HL-60/S4 treated with phorbol 12-myristate 13-acetate at 8.2 ng/mL for 4 days and 3 days (cell line): ENCODE measurements at regions not wholly inside any gene's neighbourhood (a gene's known extent, or its start where the extent isn't known, plus 50 kb on each side); places are given as distances from the start of the nearest gene placed in this dataset.

ENCODE experiments used
- in situ Hi-C: fragments of 300-500 bp; cut with MboI; formaldehyde crosslinking; loops from 2 replicates; pipeline ENCODE4 v1.15.0; 2022; ENCODE audit warnings: low sequenced_read_pairs

DNA sequence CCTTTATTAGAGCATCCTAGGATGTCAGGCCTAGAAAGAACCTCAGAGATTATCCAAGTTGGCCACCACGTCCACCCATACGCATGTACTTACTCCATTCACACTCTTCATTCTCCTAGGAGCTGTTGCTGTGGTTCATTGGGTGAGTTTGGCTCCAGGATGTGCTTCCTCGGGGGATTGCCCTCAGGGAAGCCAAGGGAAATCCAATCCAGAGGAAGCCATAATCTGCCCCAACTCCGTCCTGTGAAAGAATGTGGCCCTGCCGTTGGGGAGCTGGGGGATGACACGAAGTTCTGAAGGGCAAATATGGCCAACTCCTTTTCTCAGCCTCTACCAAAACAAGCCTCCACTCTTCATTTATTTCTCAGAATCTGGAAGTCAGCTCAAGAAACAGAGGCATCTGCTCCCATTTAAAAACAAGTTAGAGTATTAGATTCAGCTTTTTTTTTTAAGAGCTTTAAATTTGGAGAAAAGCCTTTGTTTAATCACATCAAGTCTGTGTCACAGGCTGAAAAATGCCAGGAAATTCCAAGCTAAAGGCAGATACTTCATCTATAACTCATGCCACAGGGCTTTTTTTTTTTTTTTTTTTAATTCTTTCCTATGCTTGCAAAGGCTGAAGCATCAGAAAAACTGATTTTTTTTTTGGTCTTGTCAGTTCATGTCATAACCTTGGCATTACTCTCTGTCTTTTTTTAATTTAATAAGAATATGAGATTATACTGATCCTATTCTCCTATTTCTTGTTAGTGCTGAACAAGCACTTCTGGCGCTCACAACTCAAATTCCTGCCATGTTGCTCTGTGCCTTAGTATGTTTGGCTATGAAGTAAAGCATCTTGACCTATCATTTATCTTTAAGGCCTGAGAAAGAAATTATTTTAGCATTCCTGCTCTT lies 480.9 kb upstream of the MARCKS start:
- in situ Hi-C loops, result no loop called here

DNA sequence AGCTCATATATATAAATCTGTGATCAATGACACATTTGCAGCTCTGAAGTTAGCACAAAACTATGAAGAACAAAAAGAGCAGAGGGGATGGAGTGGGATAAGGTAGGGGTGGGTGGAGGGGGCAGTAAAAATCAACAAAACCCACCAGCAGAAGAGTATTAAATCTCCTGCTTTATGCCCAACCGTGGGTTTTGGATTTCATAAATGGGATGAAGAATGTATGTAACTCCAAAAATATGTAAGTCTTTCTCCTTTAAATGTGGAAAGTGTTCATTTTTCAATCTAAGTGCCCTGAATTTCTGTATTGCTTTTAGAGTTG lies 480.3 kb upstream of the MARCKS start:
- in situ Hi-C loops, result no loop called here

DNA sequence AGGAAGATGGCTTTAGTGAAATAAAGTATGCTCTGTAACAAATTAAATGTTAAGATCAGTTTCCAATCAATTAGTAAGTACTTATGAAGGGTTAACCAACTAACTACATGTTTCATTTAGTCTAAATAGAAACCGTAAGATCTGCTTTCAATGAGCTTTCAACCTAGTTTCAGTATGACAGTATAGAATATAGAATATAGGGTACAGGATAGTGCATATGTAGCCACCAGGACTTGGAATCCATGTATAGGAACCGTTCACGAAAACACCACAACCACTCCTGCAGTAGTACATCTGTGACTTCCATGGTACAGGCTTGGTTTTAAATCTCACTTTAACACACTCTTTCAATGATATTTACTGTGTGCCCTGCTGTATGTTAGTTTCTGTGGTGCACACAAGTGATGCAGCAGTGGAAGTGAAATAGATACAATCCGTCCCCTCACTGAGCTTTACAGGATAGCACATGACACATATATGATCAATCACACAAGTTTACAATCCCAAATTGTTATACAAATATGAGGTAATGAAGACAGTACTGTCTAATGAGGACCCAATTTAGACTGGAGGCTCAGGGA lies 479.7 kb upstream of the MARCKS start:
- in situ Hi-C loops, result no loop called here

DNA sequence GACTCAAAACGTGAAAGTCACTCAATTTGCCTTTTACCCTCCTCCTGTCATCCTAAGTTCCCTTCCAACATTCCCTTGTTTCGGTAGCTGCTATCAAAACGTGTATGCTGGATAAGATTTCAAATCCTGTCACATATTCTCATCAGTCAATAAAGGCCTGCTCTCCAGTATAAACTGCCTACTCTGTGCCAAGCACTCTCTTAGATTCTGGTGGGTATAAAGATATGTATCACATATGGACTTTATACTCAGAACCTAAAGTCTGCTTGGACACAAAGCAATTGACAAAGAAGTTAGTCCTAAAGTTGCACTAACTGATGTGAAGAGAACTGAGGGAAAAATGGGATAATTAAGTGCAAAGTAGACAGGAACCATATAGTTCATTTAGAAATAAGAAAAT lies 476.6 kb upstream of the MARCKS start:
- in situ Hi-C loops, result no loop called here

DNA sequence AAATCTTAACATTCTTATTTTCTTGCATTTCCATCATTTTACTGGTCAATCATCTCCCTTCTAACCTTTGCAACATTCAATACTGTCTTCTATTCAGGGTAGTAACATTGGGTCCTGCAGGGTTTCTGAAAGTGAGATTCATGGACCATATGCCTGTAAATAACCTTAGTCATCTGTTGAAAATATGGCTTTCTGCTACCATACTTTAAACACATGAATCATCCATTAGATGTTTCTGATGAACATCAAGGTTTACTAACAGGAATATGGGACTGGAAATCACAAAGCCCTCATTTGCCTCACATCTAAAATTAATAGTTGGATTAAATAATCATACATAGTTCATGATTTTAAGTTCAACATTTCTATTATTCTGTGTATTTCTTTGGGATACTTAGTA lies 475.9 kb upstream of the MARCKS start:
- in situ Hi-C loops, result no loop called here

DNA sequence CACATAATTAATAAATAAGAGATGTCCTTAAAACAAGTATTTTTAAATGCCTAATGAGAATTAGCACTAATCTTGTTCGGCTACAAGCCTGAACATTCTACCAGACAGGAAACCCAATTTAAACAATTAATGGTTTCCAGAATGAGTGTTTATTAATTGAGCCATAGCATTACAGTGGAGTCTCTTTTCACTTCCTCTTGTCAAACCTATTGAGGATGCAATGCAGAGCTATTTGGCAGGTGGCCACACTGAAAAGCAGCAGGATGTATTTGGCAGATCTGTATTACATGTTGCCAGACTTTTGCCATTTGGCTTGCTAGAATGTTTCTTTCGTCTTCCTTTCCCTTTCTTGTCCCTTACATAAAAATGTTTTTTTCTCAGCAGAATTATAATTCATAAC lies 475.2 kb upstream of the MARCKS start:
- in situ Hi-C loops, result no loop called here

DNA sequence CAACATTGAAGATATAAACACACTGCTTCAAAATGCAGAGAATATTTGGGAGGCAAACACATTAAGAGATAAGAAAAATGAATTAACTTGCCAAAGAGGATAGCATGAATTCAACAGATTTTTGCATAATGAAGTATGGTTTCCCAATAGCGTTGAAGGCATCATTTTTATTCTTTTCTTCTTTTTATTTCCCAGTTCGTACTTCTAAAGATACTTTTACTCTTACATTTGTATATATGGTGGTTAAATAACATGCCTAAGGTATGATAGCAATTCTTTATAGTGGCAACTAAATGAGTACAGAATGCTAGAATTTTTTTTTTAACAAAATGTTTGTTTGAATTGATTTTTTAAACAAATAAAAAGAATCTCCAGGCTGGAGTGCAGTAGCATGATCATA lies 473.4 kb upstream of the MARCKS start:
- in situ Hi-C loops, result no loop called here

DNA sequence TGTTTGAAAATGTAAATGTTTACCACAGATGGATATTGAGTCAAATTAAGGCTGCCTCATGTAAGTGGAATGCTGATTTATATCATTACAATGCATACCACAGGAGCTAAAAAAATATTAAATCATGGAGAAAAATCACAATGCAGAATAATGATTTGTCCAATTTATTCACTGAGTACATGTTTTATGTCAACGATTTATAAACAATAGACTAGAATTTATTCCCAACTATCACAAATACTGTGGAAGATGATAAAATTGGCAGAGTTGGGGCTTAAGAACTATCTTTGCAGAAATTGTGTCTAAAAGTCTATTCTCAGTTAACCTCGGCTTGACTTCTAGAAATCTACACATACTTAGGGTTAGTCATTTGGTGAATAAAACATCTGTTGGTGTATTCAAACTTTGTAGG lies 472.1 kb upstream of the MARCKS start:
- in situ Hi-C loops, result no loop called here

DNA sequence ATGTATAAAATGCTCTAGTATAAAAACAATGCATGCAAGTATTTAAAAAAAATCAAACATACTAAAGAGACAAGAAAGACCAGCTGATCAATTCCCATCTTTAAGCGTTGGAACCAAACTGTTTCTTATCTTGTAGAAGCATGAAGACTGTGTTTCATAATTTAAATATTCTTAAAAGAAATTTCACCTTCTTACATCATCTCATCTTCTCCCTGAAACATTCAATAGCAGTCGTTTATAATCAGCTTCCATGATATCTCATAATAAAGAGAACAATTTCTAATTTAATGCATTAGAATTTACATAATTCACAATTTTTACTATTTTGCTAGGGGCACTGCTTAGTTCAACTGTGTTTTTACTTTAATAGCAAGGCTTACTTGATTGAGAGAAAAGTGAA lies 468.1 kb upstream of the MARCKS start:
- in situ Hi-C loops, result no loop called here

DNA sequence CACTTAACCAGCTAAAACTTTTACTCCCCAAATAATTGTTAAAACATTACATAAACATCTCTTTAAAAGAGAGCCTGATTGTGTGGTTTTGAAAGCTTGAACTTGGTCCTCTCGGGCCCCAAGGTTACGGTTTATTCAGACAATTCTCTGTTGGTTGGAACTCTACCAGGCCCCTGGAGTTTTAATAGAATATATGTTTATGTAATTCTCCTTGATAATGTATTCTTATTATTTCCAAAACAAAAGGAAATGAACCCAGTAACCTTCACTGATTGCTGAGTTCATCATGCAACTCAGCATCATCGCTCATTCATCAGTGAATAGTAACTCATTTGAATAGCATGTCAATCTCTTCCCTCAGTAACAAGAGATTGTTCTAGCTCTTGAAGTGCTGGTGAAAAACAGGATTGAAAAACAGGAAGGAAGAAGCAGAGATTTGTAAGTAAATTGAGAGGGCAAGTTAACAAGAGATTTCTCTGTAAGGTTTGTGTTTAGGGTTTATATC lies 464.5 kb upstream of the MARCKS start:
- in situ Hi-C loops, result no loop called here

DNA sequence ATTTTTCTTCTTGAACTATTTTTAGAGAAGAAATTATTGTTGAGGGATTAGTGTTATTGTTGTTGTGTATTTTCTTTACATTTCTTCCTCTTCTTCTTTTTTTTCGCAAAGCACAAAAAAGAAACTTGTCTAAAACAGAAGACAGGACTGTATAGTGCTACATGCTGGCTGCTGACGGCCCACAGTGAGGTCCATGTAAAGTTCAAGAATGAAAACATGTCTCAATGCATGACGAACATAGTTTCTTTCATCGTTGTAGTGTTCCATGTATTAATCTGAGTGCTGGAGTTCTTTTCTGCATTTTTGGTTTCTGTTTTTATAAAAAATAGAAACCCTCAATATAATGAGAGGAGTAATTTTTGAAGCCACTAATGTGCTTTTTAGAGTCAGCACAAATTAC lies 462.9 kb upstream of the MARCKS start:
- in situ Hi-C loops, result no loop called here

DNA sequence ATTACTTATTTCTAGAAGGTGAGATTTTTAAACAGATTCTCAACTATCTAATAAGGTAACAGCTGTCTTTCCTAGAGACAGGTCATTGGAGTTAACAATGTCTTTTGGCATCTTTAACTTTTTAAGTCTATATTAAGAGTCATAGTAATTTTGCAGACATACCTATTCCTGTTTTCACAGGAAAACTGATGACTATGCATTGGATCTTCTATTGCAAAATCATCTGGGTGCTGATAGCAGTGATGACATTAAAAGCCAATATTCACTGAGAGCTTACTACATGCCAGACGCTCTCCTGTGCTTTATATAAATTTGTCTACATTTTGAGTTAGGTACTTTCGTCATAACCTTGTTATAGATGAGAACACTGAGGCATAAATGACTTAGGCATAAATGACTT lies 462.4 kb upstream of the MARCKS start:
- in situ Hi-C loops, result no loop called here

DNA sequence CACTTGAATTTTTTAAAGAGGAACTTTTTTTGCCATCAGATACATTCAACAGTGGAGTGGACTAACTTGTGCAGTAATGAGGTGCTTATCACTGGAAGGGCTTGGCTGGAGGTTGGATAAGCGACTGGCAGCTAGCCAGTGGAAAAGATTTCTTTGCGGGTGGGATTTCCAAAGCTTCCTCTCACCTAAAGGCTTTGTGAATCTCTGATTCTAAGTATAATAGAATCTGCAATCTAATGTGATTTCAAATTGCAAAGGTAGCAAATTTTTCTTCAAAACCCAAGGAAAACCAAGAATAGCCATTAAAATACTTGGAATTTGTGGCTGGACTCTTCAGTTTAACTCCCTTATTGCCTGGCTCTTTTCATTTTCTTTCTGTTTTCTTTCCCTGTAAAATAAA lies 460.4 kb upstream of the MARCKS start:
- in situ Hi-C loops, result no loop called here

DNA sequence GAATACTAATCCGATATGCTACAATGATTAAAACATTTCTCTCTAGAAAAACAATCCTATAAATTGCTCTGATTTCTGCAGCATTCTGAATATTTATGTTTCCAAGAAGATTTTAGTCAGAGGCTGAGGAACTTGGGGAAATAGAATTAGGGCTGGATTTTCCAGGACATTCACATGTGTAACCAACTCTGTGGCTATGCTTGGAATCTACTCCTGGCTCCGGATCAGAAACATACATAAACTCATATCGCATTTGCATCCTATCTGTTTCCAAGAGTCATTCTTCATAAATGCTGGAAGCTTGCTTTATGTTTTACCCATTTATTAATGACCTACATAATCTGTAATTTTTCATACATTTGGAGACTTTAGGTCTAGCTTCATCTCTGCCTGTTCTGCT lies 459.9 kb upstream of the MARCKS start:
- in situ Hi-C loops, result no loop called here

DNA sequence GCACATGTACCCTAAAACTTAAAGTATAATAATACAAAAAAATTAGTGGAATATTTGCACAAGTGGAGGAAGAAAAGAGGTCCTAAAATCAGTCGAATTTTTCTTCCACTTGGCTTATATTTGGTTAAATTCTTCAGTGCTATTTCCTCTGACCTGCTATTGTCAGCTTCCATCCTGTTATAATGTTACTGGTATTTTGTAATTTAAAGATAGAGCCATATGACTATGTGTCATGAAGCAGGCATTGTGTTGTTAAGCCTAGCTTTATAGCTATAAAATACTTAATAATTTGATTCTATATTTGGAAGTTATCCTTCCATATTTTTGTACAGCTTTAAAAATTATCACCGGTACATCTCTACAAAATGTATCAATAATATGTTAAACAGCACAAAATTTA lies 455.9 kb upstream of the MARCKS start:
- in situ Hi-C loops, result no loop called here

DNA sequence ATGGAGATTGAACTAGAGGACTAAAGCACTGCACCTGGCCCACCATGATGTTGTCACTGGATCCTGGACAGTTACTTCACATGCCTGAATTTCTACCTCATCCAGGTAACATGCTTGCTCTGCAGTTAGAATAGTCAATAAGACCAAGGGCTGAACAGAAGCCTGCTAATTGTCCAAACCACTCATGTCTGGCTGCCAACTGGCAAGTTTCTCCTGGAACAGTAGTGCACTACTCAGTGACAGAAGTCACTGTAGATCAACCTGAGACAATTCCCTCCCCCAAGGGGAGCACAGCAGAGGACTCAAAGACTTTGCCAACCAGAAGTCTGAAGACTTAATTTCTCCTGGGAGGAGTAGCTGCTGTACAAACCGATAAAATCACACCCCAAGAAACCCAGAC lies 454.6 kb upstream of the MARCKS start:
- in situ Hi-C loops, result no loop called here

DNA sequence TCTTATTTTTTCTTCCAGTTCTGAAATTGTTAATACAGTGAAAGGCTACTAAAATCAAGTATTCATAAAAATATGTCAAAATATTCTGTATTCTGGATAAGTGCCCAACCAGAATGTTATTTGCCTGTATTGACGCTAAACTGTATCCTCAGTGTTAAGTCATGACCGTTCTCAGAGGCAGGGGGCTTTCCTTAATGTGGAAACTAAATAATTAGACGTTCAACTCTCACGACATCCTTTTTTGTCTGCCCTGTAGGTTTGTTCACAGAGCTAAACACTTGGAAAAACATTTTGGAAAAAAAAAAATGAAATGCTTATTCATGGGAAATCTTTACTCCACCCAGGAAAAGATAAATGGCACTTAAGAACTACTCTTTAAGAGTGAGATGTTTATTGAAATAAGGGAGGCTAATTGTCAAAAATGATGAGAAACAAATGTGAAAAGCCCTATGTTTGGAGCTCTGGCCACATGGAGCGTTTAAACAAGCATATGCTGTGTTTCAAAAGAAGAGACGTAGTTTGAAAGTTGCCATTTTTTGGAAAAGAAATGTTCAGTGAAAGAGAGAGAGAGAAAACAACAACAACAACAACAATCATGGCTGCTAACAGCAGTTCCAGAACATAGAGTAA lies 453.1 kb upstream of the MARCKS start:
- in situ Hi-C loops, result no loop called here

DNA sequence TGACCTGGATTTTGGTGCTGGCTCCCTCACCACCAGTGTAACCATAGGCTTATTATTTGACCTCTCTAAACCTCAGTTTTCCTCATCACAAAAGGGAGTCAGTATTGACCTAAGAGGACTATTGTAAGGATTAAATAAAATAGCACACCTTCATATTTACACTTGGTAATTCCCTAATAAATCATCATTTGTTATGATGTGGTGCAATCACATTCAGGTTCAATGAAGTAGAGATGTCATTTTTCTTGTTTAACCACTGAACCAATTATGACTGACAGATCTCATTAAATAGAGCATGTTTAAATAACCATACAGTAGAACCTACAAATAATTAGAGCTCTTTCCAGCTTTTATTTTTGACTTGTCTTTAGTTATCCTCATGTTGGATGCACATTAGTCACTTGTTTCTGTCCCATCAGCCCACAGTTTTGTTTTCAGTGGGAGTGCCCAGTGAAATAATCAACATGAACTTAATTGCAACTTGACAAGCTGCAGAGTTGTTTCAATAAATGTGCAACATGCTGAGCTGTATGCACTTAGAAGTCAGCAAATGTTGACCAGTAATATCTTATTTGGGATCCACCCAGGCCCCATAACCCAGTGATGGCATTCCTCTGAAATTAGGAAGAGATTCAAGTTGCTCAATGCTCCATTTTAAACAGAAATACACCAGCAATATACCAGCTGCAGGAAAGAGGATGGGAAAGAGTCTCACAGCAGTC lies 451.7 kb upstream of the MARCKS start:
- in situ Hi-C loops, result no loop called here

DNA sequence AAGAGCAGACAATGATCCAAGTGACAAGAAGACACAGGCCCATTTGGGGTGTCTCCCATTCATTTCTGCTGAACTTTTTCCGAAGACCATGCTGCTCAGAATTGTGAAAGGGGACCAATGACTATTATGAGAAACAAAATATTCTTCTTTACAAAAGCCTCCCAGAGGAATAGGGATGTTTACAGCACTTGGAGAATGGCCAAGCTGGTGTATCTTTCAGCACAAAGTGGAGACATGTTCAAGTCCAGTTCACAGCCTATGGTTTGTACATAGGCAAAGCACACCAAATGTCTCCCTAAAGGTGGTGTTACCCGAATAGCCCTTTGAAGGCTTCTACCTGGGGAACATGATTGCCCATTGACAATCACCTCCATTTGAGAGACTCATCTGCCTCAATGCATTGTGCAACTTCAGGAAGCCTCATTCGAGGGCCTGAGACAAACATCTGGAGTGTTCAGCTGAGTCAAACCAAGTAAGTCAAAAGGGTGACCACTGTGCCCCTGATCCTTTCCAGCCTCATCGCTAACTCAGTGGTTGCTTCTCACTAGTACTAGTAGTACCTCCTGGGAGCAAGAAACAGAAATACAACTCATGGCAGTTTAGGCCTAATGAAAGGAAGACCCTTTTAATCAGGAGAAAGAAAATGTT lies 451.0 kb upstream of the MARCKS start:
- in situ Hi-C loops, result no loop called here

DNA sequence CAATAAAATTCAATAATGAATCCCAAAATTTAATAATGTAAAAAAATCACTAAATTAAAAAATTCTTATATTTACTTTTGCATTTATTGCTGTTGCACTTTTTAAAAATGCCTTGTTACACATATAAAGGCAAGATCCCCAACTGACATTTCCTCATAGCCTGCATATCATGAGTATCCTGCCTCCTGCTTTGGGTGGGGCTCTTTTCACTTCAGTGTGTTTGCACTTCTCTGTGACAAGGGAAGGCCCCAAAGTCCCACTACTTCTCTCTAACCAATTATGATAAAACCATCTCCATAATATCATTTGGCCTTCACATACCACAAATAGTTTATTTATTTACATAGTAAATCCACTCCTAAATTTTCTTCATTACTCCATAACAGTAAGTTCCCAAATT lies 446.1 kb upstream of the MARCKS start:
- in situ Hi-C loops, result no loop called here
